Lower leg skin (tissue), 4 donors: ENCODE measurements at regions not wholly inside any gene's neighbourhood (a gene's known extent, or its start where the extent isn't known, plus 50 kb on each side); places are given as distances from the start of the nearest gene placed in this dataset.
"Not testable (repeated sequence)": the region's sequence is repeated elsewhere in the genome, so short reads cannot be mapped to it uniquely, and the experiment has no call there.

Source experiments
- DNase-seq, 2 donors: peaks; one replicate each; pipeline ENCODE4 v3.0.0-alpha.2; 2019; ENCODE audit warnings: low spot score in 2 of 2
- H3K4me3 ChIP-seq: fragments of 200-600 bp; sonication (generic); 2 replicates; pipeline ENCODE4 v1.5.1; 2017; ENCODE audit warnings: mild to moderate bottlenecking, low read depth; ENCODE audit not compliant: poor library complexity, severe bottlenecking
- CTCF ChIP-seq, 3 donors: fragments of 450-650 bp; IDR thresholded peaks; one replicate each; pipeline ENCODE4 v1.5.1; 2016; ENCODE audit warnings: antibody characterized with exemption in 3 of 3, mild to moderate bottlenecking in 3 of 3, moderate library complexity in 2 of 3
- POLR2A ChIP-seq, 2 donors: fragments of 450-650 bp; IDR thresholded peaks; one replicate each; pipeline ENCODE4 v1.6.1; 2016 to 2017; ENCODE audit warnings: antibody characterized with exemption in 2 of 2, mild to moderate bottlenecking in 1 of 2, moderate library complexity in 1 of 2
- WGBS, 2 donors: methylation state at CpG; one replicate each; pipeline ENCODE4 v1.1.5; 2018; 5-methylcytosine and 5-hydroxymethylcytosine counted together
- intact Hi-C: fragments of 100-400 bp; cut with DNase I; formaldehyde crosslinking; loops from one replicate; pipeline ENCODE4 v1.15.0; 2023; ENCODE audit warnings: low total_unique reads

- no peak for DNase-seq
- TF ChIP-seq CTCF (IDR thresholded peaks at IDR 0.05) (no peak), POLR2A (IDR thresholded peaks at IDR 0.05) (no peak)
- intact Hi-C loops: loop anchor here (5.0 kb wide), 1 partner anchor 1586 kb away; no protein-coding TSS in a partner anchor
- no peak overlapping the region for H3K4me3 ChIP-seq
- 81 to 90% methylated on average over 2 of the region's 2 CpGs for WGBS, 2 donors
These were observed 777.9 kb downstream of the NTRK3 start for GRCh38 chr15:87478687-87479072.

DNA sequence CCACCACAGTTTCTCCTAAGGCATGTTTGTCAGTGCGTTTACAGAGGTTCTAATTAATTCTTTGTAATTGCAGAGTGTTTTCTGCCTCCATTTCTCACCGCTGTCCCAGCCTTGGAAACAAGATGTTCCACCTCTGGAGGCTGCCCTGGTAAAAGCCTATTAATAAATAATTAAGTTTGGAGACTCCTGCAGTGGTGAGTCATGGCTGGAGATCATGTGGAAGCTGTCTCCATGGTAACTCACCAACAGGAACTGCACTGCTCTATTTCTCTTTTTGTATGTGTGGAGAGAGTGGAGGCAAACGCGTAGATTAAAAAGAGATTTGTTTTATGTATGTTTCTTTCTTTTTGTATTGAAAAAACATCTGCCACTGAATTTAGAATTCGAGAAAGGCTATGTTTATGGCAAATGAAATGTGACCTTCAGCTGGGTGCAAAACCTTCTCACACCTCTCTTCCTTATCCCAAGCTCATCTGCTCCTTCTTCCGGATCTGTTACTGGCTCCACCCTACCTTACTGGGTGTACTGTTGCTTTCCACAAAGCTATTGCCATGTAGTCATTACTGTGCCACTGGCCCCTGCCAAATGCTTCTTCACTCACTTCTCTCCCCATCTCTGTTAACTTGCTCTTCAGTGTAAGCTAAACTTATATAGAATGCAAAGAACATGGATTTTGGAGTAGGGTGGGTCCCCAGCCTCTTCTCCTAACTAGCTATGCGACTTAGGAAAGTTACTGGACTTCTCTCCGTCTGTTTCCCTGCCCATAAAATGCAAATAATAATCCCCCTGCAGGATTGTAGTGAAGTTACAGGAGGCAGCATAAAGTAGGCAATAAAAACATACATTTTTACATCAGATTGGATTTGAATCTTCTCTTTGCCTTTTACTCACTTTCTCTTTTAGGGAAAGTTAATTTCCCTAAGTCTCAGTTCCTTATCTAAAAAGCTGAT, 778.5 kb downstream of the NTRK3 start:
- peak in 1 of 2 donors; percentile 36 for DNase-seq
- no peak for TF ChIP-seq CTCF (IDR thresholded peaks at IDR 0.05)
- TF ChIP-seq POLR2A (IDR thresholded peaks at IDR 0.05): no peak
- no peak overlapping the region for H3K4me3 ChIP-seq
- WGBS, 2 donors: 36 to 40% methylated on average over 8 of the region's 8 CpGs
- intact Hi-C loops: loop anchor here (5.0 kb wide), 1 partner anchor 1586 kb away; no protein-coding TSS in a partner anchor

- TF ChIP-seq CTCF (IDR thresholded peaks at IDR 0.05): no peak
- TF ChIP-seq POLR2A (IDR thresholded peaks at IDR 0.05): no peak
- H3K4me3 ChIP-seq: no peak overlapping the region
- intact Hi-C loops: loop anchor here (5.0 kb wide), 1 partner anchor 1585 kb away; no protein-coding TSS in a partner anchor
- 95 to 98% methylated on average over 1 of the region's 1 CpG for WGBS, 2 donors
- no peak for DNase-seq
These were observed 779.5 kb downstream of the NTRK3 start for GRCh38 chr15:87477026-87477425.

DNA sequence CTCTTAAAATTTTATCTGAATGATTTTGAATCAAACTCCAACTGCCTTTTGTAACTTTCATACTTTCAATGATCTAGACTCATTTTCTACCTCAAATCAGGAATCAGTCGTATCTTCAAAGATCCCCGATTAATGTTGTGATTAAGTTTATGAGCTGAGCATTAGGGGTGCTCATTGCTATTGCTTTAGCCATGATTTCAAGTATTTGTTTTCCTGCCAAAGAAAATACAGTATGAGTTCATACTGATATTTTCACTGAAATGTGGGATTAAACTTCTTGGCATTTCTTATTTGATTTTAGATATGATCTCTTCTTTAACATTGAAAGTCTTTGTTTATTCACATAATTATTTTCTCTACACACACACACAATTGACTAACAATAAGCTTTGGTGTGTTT, 785.6 kb downstream of the NTRK3 start:
- TF ChIP-seq CTCF (IDR thresholded peaks at IDR 0.05) (no peak), POLR2A (IDR thresholded peaks at IDR 0.05) (no peak)
- intact Hi-C loops: no loop called here

GRCh38 chr15:87463956-87464355, 792.6 kb downstream of the NTRK3 start:
- WGBS, 2 donors: 50 to 74% methylated on average over 7 of the region's 7 CpGs
- intact Hi-C loops, DNase-seq, H3K4me3 ChIP-seq: not testable (repeated sequence)

More for the DNA sequence above, 785.6 kb downstream of the NTRK3 start:
- no peak overlapping the region for H3K4me3 ChIP-seq
- 34 to 50% methylated on average over 2 of the region's 2 CpGs for WGBS, 2 donors
- no peak for DNase-seq

GRCh38 chr15:87461631-87462030, 794.9 kb downstream of the NTRK3 start:
- H3K4me3 ChIP-seq: no peak overlapping the region
- intact Hi-C loops: no loop called here
- no peak for DNase-seq
- no peak for TF ChIP-seq POLR2A (IDR thresholded peaks at IDR 0.05)
- no peak for TF ChIP-seq CTCF (IDR thresholded peaks at IDR 0.05)
